GM12878 (cell line): ENCODE measurements at regions not wholly inside any gene's neighbourhood (a gene's known extent, or its start where the extent isn't known, plus 50 kb on each side); places are given as distances from the start of the nearest gene placed in this dataset.

Source experiments
- ATAC-seq: fragments of 200-7000 bp; cut with Tn5 transposase; 3 replicates; pipeline ENCODE4 v1.9.1; 2020; ENCODE audit warnings: mild to moderate bottlenecking, moderate library complexity
- BruUV-seq: library from RNA; stranded (reverse); fragments of 400-500 nt; replicated peaks from 2 replicates; lab custom pipeline; 2021; lab: Mats Ljungman, UMichigan
- CTCF ChIA-PET: fragments of 300-600 bp; sonication (Branson Sonifier 250); formaldehyde crosslinking; extraction: SDS; loops from one replicate; lab custom pipeline; 2021; ENCODE audit warnings: inconsistent platforms; lab: Yijun Ruan, JAX
- POLR2A ChIA-PET: fragments of 350-600 bp; formaldehyde crosslinking; extraction: SDS; loops from one replicate; lab custom pipeline; 2021; ENCODE audit warnings: inconsistent platforms; lab: Charles Lee
- RAD21 ChIA-PET: fragments of 300-600 bp; sonication (Branson Sonifier 250); formaldehyde crosslinking; loops from one replicate; lab custom pipeline; 2023; ENCODE audit warnings: antibody characterized with exemption; ENCODE audit not compliant: unreplicated experiment; lab: Charles Lee
- SMC1A ChIA-PET: fragments of 300-600 bp; sonication (Branson Sonifier 250); formaldehyde crosslinking; loops from one replicate; lab custom pipeline; 2023; ENCODE audit not compliant: unreplicated experiment, uncharacterized antibody; lab: Charles Lee
- DNase-seq: peaks from one replicate; pipeline ENCODE4 v3.0.0-alpha.2; 2011; ENCODE audit warnings: low read depth, low spot score
- FAIRE-seq: peaks from 3 replicates; lab custom pipeline; 2011; peaks lifted over from hg19 to GRCh38; lab: Jason Lieb, UNC
- H2AFZ ChIP-seq: 2 replicates; pipeline ENCODE4 v1.6.0; 2011; ENCODE audit warnings: low read depth, low read length, control low read depth; ENCODE audit not compliant: control insufficient read depth
- H3K27ac ChIP-seq: 2 replicates; pipeline ENCODE4 v1.5.1; 2011; ENCODE audit warnings: control low read depth; ENCODE audit not compliant: control insufficient read depth, insufficient read depth
- H3K27me3 ChIP-seq, 2 experiments: replicated peaks in 1 of 2; 2 replicates each; pipeline versions ENCODE4 v1.6.0 to v1.6.1; 2011; ENCODE audit warnings: low read length in 1 of 2; ENCODE audit not compliant: control insufficient read depth in 2 of 2, insufficient read depth in 2 of 2
- H3K36me3 ChIP-seq, 2 experiments: 2 replicates each; pipeline ENCODE4 v1.5.1; 2011; ENCODE audit warnings: low read length in 1 of 2; ENCODE audit not compliant: control insufficient read depth in 2 of 2, insufficient read depth in 2 of 2
- H3K4me1 ChIP-seq: 2 replicates; pipeline ENCODE4 v1.6.1; 2011; ENCODE audit warnings: mild to moderate bottlenecking, low read length, moderate library complexity, mixed read lengths; ENCODE audit not compliant: control insufficient read depth, insufficient read depth
- H3K4me2 ChIP-seq: 2 replicates; pipeline ENCODE4 v1.6.0; 2011; ENCODE audit warnings: control low read depth; ENCODE audit not compliant: control insufficient read depth, insufficient read depth
- H3K4me3 ChIP-seq: fragments of 200-600 bp; sonication (generic); 2 replicates; pipeline ENCODE4 v1.5.1; 2016
- H3K79me2 ChIP-seq: 2 replicates; pipeline ENCODE4 v1.6.0; 2011; ENCODE audit warnings: low read length; ENCODE audit not compliant: control insufficient read depth, insufficient read depth
- H3K9ac ChIP-seq: 2 replicates; pipeline ENCODE4 v1.8.0; 2011; ENCODE audit warnings: low read length, control low read depth, mixed read lengths; ENCODE audit not compliant: control insufficient read depth, insufficient read depth
- H3K9me3 ChIP-seq: replicated peaks from 3 replicates; pipeline ENCODE4 v1.5.1; 2011; ENCODE audit warnings: mild to moderate bottlenecking, low read length; ENCODE audit not compliant: control insufficient read depth, insufficient read depth
- H4K20me1 ChIP-seq: 2 replicates; pipeline ENCODE4 v1.6.0; 2011; ENCODE audit not compliant: control insufficient read depth, insufficient read depth
- BCL3 ChIP-seq: IDR thresholded peaks from 2 replicates; pipeline ENCODE4 v1.6.1; 2011; ENCODE audit warnings: borderline replicate concordance, low read depth, mild to moderate bottlenecking, moderate library complexity, low read length; ENCODE audit not compliant: insufficient read depth, poor library complexity, severe bottlenecking
- E2F8 ChIP-seq: fragments of 450-650 bp; IDR thresholded peaks from 2 replicates; pipeline ENCODE4 v1.6.1; 2018; ENCODE audit warnings: mild to moderate bottlenecking, low read depth, moderate library complexity; ENCODE audit not compliant: partially characterized antibody
- IRF5 ChIP-seq: fragments of 450-650 bp; IDR thresholded peaks from 2 replicates; pipeline ENCODE4 v1.6.1; 2017; ENCODE audit warnings: borderline replicate concordance
- MYC ChIP-seq: IDR thresholded peaks from 2 replicates; pipeline ENCODE4 v1.6.1; 2011; ENCODE audit warnings: mild to moderate bottlenecking, low read length, moderate library complexity, inconsistent platforms; ENCODE audit not compliant: insufficient read depth, insufficient replicate concordance, insufficient read length, severe bottlenecking
- NFXL1 ChIP-seq: fragments of 450-650 bp; IDR thresholded peaks from 2 replicates; pipeline ENCODE4 v1.6.1; 2017; ENCODE audit warnings: antibody characterized with exemption, mild to moderate bottlenecking, borderline replicate concordance
- NRF1 ChIP-seq: conservative IDR thresholded peaks from 2 replicates; pipeline ENCODE4 v1.6.1; 2011; ENCODE audit warnings: mild to moderate bottlenecking, low read depth, low read length, improper control_type of control experiment
- REST ChIP-seq: IDR thresholded peaks from 2 replicates; pipeline ENCODE4 v1.6.1; 2012; ENCODE audit warnings: mild to moderate bottlenecking, low read depth, low read length
- SP1 ChIP-seq: IDR thresholded peaks from one replicate; pipeline ENCODE4 v1.6.1; 2011; ENCODE audit warnings: low read depth, low read length
- ZNF217 ChIP-seq: fragments of 450-650 bp; IDR thresholded peaks from 2 replicates; pipeline ENCODE4 v1.6.1; 2017; ENCODE audit warnings: antibody characterized with exemption, mild to moderate bottlenecking
- WGBS: methylation state at CpG from one replicate; pipeline ENCODE4 v1.1.6; 2016; ENCODE audit warnings: low lambda C conversion rate; ENCODE audit not compliant: insufficient replicate concordance, insufficient coverage; ENCODE audit errors: missing lambda C conversion rate; 5-methylcytosine and 5-hydroxymethylcytosine counted together
- in situ Hi-C: fragments of 300-500 bp; cut with MboI; formaldehyde crosslinking; loops from 9 replicates; pipeline ENCODE4 v1.14.3; 2018; ENCODE audit warnings: mixed read lengths
- intact Hi-C: fragments of 100-400 bp; cut with micrococcal nuclease; formaldehyde crosslinking; loops from one replicate; pipeline ENCODE4 v1.14.2; 2022; ENCODE audit not compliant: unreplicated experiment

GRCh38 chr20:39713076-39713840 lies 751.1 kb downstream of the DHX35 start:
- H3K27me3 ChIP-seq, result no peaks in the 10 kb centered on the region
- RAD21 ChIA-PET, result no interaction called here
- POLR2A ChIA-PET, result no interaction called here
- no peak overlapping the region for H2AFZ ChIP-seq
- TF ChIP-seq BCL3 (no peak), REST (no peak), IRF5 (no peak), NRF1 (no peak), E2F8 (no peak), NFXL1 (no peak), ZNF217 (no peak), MYC (no peak), SP1 (no peak)
- H3K79me2 ChIP-seq, result no peaks in the 10 kb centered on the region
- H3K9me3 ChIP-seq, result no peaks in the 10 kb centered on the region
- no peaks in the 10 kb centered on the region for H4K20me1 ChIP-seq
- in situ Hi-C loops, result no loop called here
- FAIRE-seq, result no peak
- H3K27ac ChIP-seq, result no peak overlapping the region
- no peak for ATAC-seq
- BruUV-seq, result no TSS peak
- H3K4me1 ChIP-seq, result no peaks in the 10 kb centered on the region; the same call in 1 of the 2 replicates
- no peaks in the 10 kb centered on the region for H3K36me3 ChIP-seq
- WGBS, result 45% methylated on average over 4 of the region's 4 CpGs
- H3K9ac ChIP-seq, result no peak overlapping the region
- no peak overlapping the region for H3K4me3 ChIP-seq
- CTCF ChIA-PET, result interaction anchor here (0.8 to 1.4 kb wide), 2 partner anchors 9 to 39 kb away, joined by 3 read pairs; no protein-coding TSS in a partner anchor
- SMC1A ChIA-PET, result no interaction called here
- no peak for DNase-seq
- no peak overlapping the region for H3K4me2 ChIP-seq
- intact Hi-C loops, result no loop called here
